HG03039 (cell line): ENCODE measurements at regions not wholly inside any gene's neighbourhood (a gene's known extent, or its start where the extent isn't known, plus 50 kb on each side); places are given as distances from the start of the nearest gene placed in this dataset.
"Not testable (repeated sequence)": the region's sequence is repeated elsewhere in the genome, so short reads cannot be mapped to it uniquely, and the experiment has no call there.

Experiments
- ATAC-seq: cut with Tn5 transposase; IDR thresholded peaks from one replicate; pipeline ENCODE4 v1.9.1; 2021; ENCODE audit warnings: mild to moderate bottlenecking, moderate library complexity; ENCODE audit not compliant: unreplicated experiment

- ATAC-seq = no peak
Observed at GRCh38 chr3:80384811-80385210, 617.0 kb upstream of the ROBO1 start.

GRCh38 chr3:80374423-80374822 lies 606.6 kb upstream of the ROBO1 start:
- no peak for ATAC-seq

GRCh38 chr3:80368616-80369015 lies 600.8 kb upstream of the ROBO1 start:
- no peak for ATAC-seq

- no peak for ATAC-seq
Observed at GRCh38 chr3:80366808-80367548, 599.2 kb upstream of the ROBO1 start.

GRCh38 chr3:80357761-80358160 lies 590.0 kb upstream of the ROBO1 start:
- ATAC-seq = no peak

- no peak for ATAC-seq
Observed at GRCh38 chr3:80355144-80355543, 587.3 kb upstream of the ROBO1 start.

GRCh38 chr3:80351201-80351600 lies 583.4 kb upstream of the ROBO1 start:
- ATAC-seq = no peak

GRCh38 chr3:80350771-80351170 lies 583.0 kb upstream of the ROBO1 start:
- ATAC-seq = no peak

- ATAC-seq = no peak
Observed at GRCh38 chr3:80338366-80338765, 570.6 kb upstream of the ROBO1 start.

GRCh38 chr3:80334534-80334933 lies 566.7 kb upstream of the ROBO1 start:
- no peak for ATAC-seq

- no peak for ATAC-seq
Observed at GRCh38 chr3:80331494-80332170, 563.8 kb upstream of the ROBO1 start.

- not testable (repeated sequence) for ATAC-seq
Observed at GRCh38 chr3:80314541-80314940, 546.7 kb upstream of the ROBO1 start.

GRCh38 chr3:80308637-80309036 lies 540.8 kb upstream of the ROBO1 start:
- no peak for ATAC-seq

GRCh38 chr3:80307844-80308243 lies 540.0 kb upstream of the ROBO1 start:
- no peak for ATAC-seq

- ATAC-seq = no peak
Observed at GRCh38 chr3:80297720-80298119, 529.9 kb upstream of the ROBO1 start.

- no peak for ATAC-seq
Observed at GRCh38 chr3:80285388-80285787, 517.6 kb upstream of the ROBO1 start.

GRCh38 chr3:80283783-80284182 lies 516.0 kb upstream of the ROBO1 start:
- no peak for ATAC-seq

- no peak for ATAC-seq
Observed at GRCh38 chr3:80278056-80278455, 510.3 kb upstream of the ROBO1 start.

GRCh38 chr3:80275120-80275519 lies 507.3 kb upstream of the ROBO1 start:
- no peak for ATAC-seq

GRCh38 chr3:80263260-80263659 lies 495.5 kb upstream of the ROBO1 start:
- no peak for ATAC-seq

GRCh38 chr3:80261082-80261481 lies 493.3 kb upstream of the ROBO1 start:
- ATAC-seq = no peak

GRCh38 chr3:80259736-80260135 lies 491.9 kb upstream of the ROBO1 start:
- ATAC-seq = no peak

- no peak for ATAC-seq
Observed at GRCh38 chr3:80252113-80252512, 484.3 kb upstream of the ROBO1 start.
